Globus pallidus (tissue), 1 donor: ENCODE measurements at regions not wholly inside any gene's neighbourhood (a gene's known extent, or its start where the extent isn't known, plus 50 kb on each side); places are given as distances from the start of the nearest gene placed in this dataset.

Experiments used
- DNase-seq: peaks from one replicate; pipeline ENCODE4 v3.0.0-alpha.2; 2015; ENCODE audit warnings: low spot score

GRCh38 chr13:65882810-65883209, 1347.3 kb downstream of the PCDH9 start:
- no peak for DNase-seq

GRCh38 chr13:65881561-65882155, 1348.5 kb downstream of the PCDH9 start:
- DNase-seq, result no peak

- DNase-seq, result no peak
Observed at GRCh38 chr13:65875031-65875430, 1355.1 kb downstream of the PCDH9 start.

GRCh38 chr13:65872448-65872847, 1357.7 kb downstream of the PCDH9 start:
- DNase-seq, result no peak

DNA sequence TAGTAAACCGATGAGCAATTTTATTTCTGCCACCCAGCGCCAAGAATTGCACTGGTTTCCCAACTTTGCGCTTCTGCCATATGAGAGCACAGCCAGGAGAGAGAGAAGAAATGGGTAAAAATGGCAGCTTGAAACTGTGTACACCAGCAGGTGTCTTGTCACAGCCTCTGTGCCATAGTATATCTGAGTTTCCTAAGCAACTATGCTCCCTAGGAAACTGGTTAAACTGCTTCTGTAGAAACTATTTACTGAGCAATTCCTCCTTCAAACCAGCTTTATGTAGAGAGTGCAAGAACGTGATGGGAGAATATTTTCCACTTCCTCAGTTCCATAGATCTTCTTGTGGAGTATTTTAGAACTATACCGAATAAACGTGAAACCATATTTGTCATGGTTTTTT, 1361.3 kb downstream of the PCDH9 start:
- no peak for DNase-seq

GRCh38 chr13:65868099-65868498, 1362.0 kb downstream of the PCDH9 start:
- no peak for DNase-seq

- DNase-seq, result no peak
Observed at GRCh38 chr13:65866138-65866537, 1364.0 kb downstream of the PCDH9 start.

- DNase-seq, result no peak
Observed at GRCh38 chr13:65865206-65865605, 1364.9 kb downstream of the PCDH9 start.

GRCh38 chr13:65864039-65864438, 1366.1 kb downstream of the PCDH9 start:
- DNase-seq, result no peak

DNA sequence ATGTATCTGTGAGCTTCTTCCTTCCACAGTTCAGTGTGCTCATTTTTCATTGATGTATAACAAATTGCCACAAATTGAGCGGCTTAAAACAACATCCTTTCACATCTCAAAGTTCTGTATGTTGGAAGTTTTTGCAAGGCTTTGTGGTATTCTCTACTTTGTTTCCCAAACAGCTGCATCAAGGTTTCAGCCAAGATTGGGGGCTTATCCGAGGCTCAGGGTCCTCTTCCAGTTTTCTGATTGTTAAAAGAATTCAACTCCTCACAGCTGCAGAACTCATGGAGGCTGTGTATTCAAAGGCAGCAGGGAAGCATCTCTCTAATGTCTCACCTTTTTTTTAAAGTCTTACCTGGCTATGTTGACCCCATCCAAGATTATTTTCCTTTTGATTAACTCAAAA, 1369.8 kb downstream of the PCDH9 start:
- DNase-seq, result no peak

DNA sequence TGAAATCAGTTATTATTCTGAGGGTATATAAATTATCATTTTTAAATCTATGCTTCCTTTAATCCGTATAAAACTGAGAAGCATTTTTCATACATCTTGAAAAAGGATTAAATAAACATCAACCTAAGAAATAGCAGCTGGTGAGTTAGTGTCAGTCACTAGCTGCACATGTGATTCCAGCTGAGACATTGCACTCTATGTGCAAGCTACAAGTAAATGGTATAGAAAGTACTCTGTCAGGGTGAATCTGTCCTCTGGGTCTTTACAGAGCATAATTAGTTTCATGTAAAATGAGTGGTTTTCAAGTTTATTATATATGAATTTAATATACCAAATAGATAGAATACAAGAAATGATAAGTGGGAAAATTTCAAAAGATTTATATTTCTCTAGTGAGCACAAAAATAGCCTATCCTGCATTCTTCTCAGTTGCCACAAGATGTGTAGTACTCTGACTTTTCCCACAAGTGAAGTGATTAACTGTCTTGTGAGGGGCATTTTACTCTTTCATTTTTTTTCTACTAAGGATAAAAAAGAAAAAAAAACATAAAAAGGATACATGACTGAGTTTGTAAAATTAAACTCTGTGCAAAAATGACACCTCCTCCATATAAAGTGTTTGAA, 1372.1 kb downstream of the PCDH9 start:
- DNase-seq, result no peak

- no peak for DNase-seq
Observed at GRCh38 chr13:65856431-65856830, 1373.7 kb downstream of the PCDH9 start.

DNA sequence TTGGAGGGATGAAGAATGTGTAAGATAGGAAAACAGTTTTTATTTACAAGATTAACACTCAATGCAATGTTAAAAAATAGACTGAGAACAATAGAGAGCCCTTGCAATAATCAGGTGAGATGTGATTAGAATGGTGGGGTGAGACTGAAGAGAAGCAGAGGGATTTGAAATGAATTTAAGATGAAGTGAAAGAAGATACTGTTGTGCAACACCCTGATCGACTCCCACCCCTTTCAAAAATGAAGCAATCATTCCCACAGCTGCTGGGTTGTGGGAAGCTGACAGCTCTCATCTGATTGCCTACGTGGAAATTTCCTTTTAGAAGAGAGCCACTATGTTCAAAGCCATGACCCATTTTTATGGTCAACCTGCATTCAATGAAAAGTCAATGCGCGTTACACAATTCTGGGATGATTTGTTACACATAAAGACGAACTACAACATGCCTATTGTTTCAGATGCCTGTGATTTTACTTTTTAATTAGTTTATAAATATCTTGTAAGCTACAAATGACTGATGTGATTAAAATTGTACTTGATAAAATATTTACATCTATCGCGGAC, 1374.8 kb downstream of the PCDH9 start:
- no peak for DNase-seq

GRCh38 chr13:65854431-65854830, 1375.7 kb downstream of the PCDH9 start:
- no peak for DNase-seq

DNA sequence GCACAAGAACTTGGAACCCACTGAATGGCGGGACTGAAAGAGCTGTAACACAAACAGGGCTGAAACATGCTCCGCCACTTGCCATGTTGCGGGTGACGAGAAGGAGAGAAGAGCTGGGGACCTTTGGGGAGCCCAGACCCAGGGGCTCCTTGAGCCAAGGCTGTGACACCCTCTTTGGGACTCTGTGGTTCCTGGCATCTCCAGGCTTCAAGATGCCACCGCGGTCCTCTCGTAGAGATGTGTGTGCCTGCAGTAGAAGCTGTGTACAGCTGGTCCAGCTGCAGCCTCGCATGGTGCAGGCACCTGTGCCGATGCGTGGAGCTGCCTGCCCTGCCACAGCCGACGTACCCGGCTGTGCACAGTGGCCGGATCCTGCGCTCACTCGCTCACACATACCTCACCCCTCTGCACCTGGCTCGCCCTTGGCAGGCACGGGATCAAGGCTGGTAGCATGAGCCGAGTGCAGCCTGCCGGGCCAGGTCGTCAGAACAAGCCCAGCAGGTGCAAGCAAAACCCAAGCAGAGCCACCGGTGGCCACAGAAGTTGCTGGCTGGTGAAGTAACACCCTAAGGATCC, 1385.8 kb downstream of the PCDH9 start:
- DNase-seq, result no peak

GRCh38 chr13:65843314-65843731, 1386.8 kb downstream of the PCDH9 start:
- DNase-seq, result no peak

DNA sequence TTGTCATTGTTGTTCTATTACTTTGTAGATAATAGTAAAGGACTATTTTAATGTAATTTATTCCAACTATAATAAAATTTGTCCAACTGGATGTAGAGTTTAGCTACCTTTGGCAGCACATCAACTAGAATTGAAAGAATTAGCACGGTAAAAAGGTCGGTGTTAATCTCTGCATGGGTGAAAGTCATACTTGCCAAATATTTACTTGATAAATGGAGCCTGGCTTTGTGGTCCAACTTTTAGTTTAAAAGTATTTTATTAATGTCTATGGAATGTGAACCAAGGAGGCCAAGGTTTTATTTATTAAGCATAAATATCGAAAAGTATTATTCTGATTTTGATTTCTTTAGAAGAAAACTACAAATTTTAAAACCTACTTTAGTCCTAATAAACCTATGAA, 1389.0 kb downstream of the PCDH9 start:
- DNase-seq, result no peak

GRCh38 chr13:65836066-65836465, 1394.1 kb downstream of the PCDH9 start:
- DNase-seq, result no peak

GRCh38 chr13:65834897-65835296, 1395.2 kb downstream of the PCDH9 start:
- no peak for DNase-seq

DNA sequence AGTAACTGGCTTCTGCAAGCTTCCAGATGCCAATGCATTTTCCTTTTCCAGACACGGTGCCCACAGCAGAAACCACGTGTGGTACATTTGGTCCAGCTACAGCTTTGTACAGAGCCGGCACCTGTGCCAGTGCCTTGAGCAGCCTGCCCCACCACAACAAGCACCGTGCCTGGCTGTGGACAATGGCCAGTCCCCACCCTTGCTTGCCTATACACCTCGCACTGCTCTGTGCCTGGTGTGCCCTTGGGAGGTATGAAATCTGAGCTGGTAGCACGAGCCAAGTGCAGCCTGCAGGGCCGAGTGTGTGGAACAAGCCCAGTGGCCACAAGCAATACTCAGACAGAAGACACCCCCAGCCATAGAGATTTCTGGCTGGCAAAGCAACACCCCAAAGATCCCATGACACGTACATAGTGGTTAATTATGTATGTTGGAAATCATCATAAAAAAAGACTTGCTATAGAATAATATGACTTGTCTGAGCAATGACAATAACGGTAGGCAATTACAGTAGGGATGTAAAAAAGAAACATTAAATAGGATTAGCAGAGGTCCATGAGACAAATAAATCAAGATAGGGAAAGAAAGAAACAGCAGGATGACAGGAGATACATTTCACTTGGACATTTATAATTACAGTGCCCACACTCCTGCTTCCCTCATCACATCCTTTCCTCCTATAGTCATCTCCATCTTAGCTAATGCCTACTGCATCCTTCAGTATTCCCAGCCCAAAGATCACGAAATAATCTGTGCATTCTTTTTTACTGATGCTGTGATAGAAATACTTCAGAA, 1399.5 kb downstream of the PCDH9 start:
- DNase-seq, result no peak

GRCh38 chr13:65829241-65830008, 1400.7 kb downstream of the PCDH9 start:
- no peak for DNase-seq

DNA sequence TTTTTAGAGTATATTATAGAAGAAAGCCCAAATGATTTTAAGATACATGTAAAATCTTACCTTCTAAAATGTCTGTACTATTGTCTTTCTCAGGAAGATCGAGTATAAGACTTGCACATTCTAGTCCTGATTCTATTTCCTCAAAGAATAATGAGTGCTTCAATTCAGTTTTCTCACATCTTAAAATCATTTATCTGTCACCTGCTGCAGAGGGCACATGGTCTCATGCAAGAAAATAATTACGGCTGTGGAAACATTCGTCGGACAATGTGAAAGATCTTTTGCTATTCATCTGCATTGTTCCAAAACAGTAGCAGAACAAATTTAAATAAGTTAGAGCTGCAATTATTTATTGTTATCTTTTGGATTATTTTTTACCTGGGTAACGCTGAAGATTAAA, 1403.5 kb downstream of the PCDH9 start:
- DNase-seq, result no peak
